DOHH2 (cell line): ENCODE measurements at regions not wholly inside any gene's neighbourhood (a gene's known extent, or its start where the extent isn't known, plus 50 kb on each side); places are given as distances from the start of the nearest gene placed in this dataset.

Experiments used
- H3F3A ChIP-seq: fragments of 200-600 bp; sonication (generic), shearing (Covaris generic); 2 replicates; pipeline ENCODE4 v1.6.0; 2016; ENCODE audit warnings: antibody characterized with exemption, mild to moderate bottlenecking; ENCODE audit not compliant: control insufficient read depth, insufficient read depth
- H3K27ac ChIP-seq: fragments of 200-600 bp; sonication (generic); 2 replicates; pipeline ENCODE4 v1.5.1; 2014; ENCODE audit warnings: low read depth, mild to moderate bottlenecking, low read length, moderate library complexity
- H3K27me3 ChIP-seq: fragments of 200-600 bp; sonication (generic); 2 replicates; pipeline ENCODE4 v1.6.1; 2014; ENCODE audit warnings: mild to moderate bottlenecking, low read length, mixed read lengths; ENCODE audit not compliant: control insufficient read depth
- H3K36me3 ChIP-seq: fragments of 200-600 bp; sonication (generic); 2 replicates; pipeline ENCODE4 v1.6.1; 2014; ENCODE audit warnings: mild to moderate bottlenecking, low read length, moderate library complexity, mixed read lengths; ENCODE audit not compliant: control insufficient read depth
- H3K4me1 ChIP-seq: fragments of 200-600 bp; sonication (generic); 2 replicates; pipeline ENCODE4 v1.6.1; 2014; ENCODE audit warnings: mild to moderate bottlenecking, low read length, mixed read lengths; ENCODE audit not compliant: control insufficient read depth
- H3K4me2 ChIP-seq: fragments of 200-600 bp; sonication (generic); 2 replicates; pipeline ENCODE4 v1.6.0; 2014; ENCODE audit warnings: mild to moderate bottlenecking, low read length, moderate library complexity
- H3K4me3 ChIP-seq: fragments of 200-600 bp; sonication (generic); 2 replicates; pipeline ENCODE4 v1.5.1; 2014; ENCODE audit warnings: mild to moderate bottlenecking, low read length, mixed read lengths
- H3K79me2 ChIP-seq: fragments of 200-600 bp; sonication (generic); 2 replicates; pipeline ENCODE4 v1.6.1; 2014; ENCODE audit warnings: mild to moderate bottlenecking, low read length, mixed read lengths; ENCODE audit not compliant: control insufficient read depth
- H3K9me2 ChIP-seq: fragments of 200-600 bp; sonication (generic); replicated peaks from 2 replicates; pipeline ENCODE4 v1.6.1; 2014; ENCODE audit warnings: mild to moderate bottlenecking, low read length, mixed read lengths; ENCODE audit not compliant: control insufficient read depth
- H3K9me3 ChIP-seq: fragments of 200-600 bp; sonication (generic); 2 replicates; pipeline ENCODE4 v1.6.1; 2014; ENCODE audit warnings: antibody characterized with exemption, low read length, mixed read lengths; ENCODE audit not compliant: control insufficient read depth, insufficient read depth
- H4K20me1 ChIP-seq: fragments of 200-600 bp; sonication (generic); 2 replicates; pipeline ENCODE4 v1.6.0; 2014; ENCODE audit warnings: low read depth, mild to moderate bottlenecking, antibody characterized with exemption, low read length, moderate library complexity; ENCODE audit not compliant: control insufficient read depth, insufficient read depth
- EZH2phosphoT487 ChIP-seq: fragments of 200-600 bp; sonication (generic); IDR thresholded peaks from 2 replicates; pipeline ENCODE4 v1.6.1; 2017; ENCODE audit warnings: borderline replicate concordance, mild to moderate bottlenecking, antibody characterized with exemption, low read length, moderate library complexity, mixed read lengths
- TF ChIP-seq, protein P1 (sequence below): fragments of 200-600 bp; sonication (generic); IDR thresholded peaks from one replicate; pipeline ENCODE4 v1.5.1; 2014; ENCODE audit warnings: antibody characterized with exemption, mild to moderate bottlenecking, low read depth, low read length; ENCODE audit not compliant: poor library complexity, severe bottlenecking

DNA sequence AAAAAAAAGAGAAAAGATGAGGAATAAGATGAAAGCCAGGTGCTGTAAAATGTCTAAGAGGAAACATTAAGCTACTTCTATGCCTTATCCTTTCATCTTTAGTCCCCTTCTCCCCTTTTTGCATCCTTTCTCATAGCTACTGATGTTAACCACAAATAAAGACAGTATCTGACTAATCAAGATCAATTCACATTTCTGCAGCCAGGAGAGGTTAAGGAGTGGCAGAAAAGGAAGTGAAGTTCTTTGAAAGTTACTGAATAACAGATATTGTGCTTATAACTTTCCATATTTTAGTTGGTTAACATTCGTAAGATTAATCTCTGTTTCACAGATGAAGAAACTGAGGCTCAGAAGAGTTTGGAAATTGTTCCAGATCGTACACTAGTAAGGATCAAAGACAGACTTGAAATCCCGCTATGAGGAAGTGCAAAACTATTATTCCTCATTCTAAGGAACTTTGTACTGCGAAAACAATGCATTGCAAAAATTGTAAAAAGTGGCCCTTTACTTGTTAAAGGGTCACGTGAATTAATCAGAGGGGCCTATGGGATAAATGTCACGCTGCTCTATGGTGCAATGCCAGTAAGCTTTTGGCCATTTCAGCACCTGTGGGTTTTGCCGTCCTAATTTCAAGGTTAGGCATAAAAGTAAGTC, 117.7 kb upstream of the GRM7 start:
- no peaks in the 10 kb centered on the region for H3K9me3 ChIP-seq
- no peaks in the 10 kb centered on the region for H3K27me3 ChIP-seq

DNA sequence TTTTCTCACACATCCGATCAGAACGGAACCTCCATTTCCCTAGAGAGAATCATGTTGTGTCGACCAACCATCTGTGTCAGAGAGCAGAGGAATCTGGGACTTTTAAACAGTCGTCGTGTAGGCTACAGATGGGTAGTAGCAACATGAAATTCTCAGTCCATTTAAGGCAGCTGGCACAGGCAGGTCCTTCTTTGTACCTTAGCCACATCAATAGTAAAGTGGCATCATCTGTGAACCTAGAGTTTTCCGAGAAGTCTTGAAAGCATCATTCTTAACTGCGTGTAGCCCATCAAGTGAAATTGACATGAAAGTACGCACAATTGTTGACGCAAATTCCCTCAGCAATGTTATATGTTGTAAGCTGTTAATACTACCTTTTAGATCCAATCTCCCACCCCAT, 114.5 kb upstream of the GRM7 start:
- Histone ChIP-seq H3K27me3 (no peaks in the 10 kb centered on the region), H3F3A (no peaks in the 10 kb centered on the region), H3K4me2 (no peak overlapping the region), H3K9me3 (no peaks in the 10 kb centered on the region), H3K9me2 (no peaks in the 10 kb centered on the region), H3K79me2 (no peaks in the 10 kb centered on the region), H3K27ac (no peak overlapping the region), H4K20me1 (no peaks in the 10 kb centered on the region), H3K36me3 (no peaks in the 10 kb centered on the region), H3K4me1 (no peaks in the 10 kb centered on the region), H3K4me3 (no peak overlapping the region)
- TF ChIP-seq, protein P1, sequence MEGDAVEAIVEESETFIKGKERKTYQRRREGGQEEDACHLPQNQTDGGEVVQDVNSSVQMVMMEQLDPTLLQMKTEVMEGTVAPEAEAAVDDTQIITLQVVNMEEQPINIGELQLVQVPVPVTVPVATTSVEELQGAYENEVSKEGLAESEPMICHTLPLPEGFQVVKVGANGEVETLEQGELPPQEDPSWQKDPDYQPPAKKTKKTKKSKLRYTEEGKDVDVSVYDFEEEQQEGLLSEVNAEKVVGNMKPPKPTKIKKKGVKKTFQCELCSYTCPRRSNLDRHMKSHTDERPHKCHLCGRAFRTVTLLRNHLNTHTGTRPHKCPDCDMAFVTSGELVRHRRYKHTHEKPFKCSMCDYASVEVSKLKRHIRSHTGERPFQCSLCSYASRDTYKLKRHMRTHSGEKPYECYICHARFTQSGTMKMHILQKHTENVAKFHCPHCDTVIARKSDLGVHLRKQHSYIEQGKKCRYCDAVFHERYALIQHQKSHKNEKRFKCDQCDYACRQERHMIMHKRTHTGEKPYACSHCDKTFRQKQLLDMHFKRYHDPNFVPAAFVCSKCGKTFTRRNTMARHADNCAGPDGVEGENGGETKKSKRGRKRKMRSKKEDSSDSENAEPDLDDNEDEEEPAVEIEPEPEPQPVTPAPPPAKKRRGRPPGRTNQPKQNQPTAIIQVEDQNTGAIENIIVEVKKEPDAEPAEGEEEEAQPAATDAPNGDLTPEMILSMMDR = no peak
- TF ChIP-seq EZH2phosphoT487 = no peak

More for the DNA sequence above, 117.7 kb upstream of the GRM7 start:
- H3K79me2 ChIP-seq = no peaks in the 10 kb centered on the region
- H4K20me1 ChIP-seq = no peaks in the 10 kb centered on the region
- H3K27ac ChIP-seq = no peak overlapping the region
- no peak for TF ChIP-seq EZH2phosphoT487
- TF ChIP-seq, protein P1 = no peak
- no peaks in the 10 kb centered on the region for H3K36me3 ChIP-seq
- no peak overlapping the region for H3K4me3 ChIP-seq
- no peaks in the 10 kb centered on the region for H3K9me2 ChIP-seq
- no peaks in the 10 kb centered on the region for H3K4me1 ChIP-seq
- H3K4me2 ChIP-seq = no peak overlapping the region
- H3F3A ChIP-seq = no peaks in the 10 kb centered on the region

DNA sequence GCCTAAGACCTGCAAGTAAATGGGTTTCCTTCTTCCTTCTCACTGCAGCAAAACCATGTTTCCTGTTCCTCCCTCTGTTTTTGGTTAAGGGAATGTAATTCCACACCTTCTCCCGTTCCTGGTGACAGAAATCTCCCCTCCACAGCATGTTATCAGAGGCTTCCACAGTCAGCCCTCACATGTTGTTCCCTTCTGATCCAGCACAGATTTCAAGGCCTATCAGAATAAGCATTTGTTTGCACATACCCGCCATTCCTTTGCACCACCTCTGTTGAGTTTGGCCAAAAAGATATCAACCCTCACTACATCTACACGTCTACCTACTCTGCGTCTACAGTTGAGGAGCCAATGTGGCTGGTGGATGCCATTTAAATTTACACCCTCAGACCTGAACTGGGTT, 113.9 kb upstream of the GRM7 start:
- Histone ChIP-seq H3F3A (no peaks in the 10 kb centered on the region), H3K4me2 (no peak overlapping the region), H3K9me3 (no peaks in the 10 kb centered on the region), H3K27ac (no peak overlapping the region), H3K4me1 (no peaks in the 10 kb centered on the region), H3K36me3 (no peaks in the 10 kb centered on the region), H3K27me3 (no peaks in the 10 kb centered on the region), H3K4me3 (no peak overlapping the region), H3K9me2 (no peaks in the 10 kb centered on the region), H4K20me1 (no peaks in the 10 kb centered on the region), H3K79me2 (no peaks in the 10 kb centered on the region)
- TF ChIP-seq EZH2phosphoT487 = no peak
- TF ChIP-seq, protein P1 = no peak
